Panc1 (cell line): ENCODE measurements at regions not wholly inside any gene's neighbourhood (a gene's known extent, or its start where the extent isn't known, plus 50 kb on each side); places are given as distances from the start of the nearest gene placed in this dataset.

Experiments used
- POLR2AphosphoS5 ChIP-seq: IDR thresholded peaks from 2 replicates; pipeline ENCODE4 v1.6.1; 2012; ENCODE audit warnings: mild to moderate bottlenecking, low read depth, low read length, moderate library complexity
- TCF7L2 ChIP-seq: IDR thresholded peaks from 2 replicates; pipeline ENCODE4 v1.6.1; 2011; ENCODE audit warnings: mild to moderate bottlenecking, low read depth, low read length, inconsistent platforms
- TF ChIP-seq, protein P1 (sequence below): fragments of 450-650 bp; IDR thresholded peaks from 2 replicates; pipeline ENCODE4 v1.5.1; 2017; ENCODE audit warnings: mild to moderate bottlenecking

DNA sequence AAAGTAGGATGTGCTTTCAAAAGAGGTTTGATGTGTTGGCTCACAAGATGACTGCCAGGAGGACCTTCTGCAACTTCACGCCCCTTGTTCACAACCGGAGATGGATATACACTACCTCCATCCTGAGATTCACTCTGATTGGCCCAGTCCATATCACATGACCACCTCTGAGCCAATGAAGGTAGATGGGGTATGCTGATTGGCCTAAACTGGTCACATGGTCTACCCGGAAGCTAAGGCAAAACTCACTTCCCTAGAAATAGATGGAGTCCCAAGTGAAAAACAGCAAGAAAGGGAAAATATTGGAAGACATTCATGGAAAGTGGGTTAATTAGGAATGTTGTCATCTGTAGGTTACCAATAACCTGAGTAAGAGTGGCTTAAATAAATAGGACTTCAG, 119.7 kb upstream of the MRI1 start:
- TF ChIP-seq POLR2AphosphoS5: no peak
- TF ChIP-seq, protein P1, sequence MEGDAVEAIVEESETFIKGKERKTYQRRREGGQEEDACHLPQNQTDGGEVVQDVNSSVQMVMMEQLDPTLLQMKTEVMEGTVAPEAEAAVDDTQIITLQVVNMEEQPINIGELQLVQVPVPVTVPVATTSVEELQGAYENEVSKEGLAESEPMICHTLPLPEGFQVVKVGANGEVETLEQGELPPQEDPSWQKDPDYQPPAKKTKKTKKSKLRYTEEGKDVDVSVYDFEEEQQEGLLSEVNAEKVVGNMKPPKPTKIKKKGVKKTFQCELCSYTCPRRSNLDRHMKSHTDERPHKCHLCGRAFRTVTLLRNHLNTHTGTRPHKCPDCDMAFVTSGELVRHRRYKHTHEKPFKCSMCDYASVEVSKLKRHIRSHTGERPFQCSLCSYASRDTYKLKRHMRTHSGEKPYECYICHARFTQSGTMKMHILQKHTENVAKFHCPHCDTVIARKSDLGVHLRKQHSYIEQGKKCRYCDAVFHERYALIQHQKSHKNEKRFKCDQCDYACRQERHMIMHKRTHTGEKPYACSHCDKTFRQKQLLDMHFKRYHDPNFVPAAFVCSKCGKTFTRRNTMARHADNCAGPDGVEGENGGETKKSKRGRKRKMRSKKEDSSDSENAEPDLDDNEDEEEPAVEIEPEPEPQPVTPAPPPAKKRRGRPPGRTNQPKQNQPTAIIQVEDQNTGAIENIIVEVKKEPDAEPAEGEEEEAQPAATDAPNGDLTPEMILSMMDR: no peak
- no peak for TF ChIP-seq TCF7L2
